GM13976 (cell line): ENCODE measurements at regions not wholly inside any gene's neighbourhood (a gene's known extent, or its start where the extent isn't known, plus 50 kb on each side); places are given as distances from the start of the nearest gene placed in this dataset.

Experiments used
- DNase-seq: peaks from one replicate; pipeline ENCODE4 v3.0.0; 2012; ENCODE audit warnings: low spot score
- CTCF ChIP-seq: IDR thresholded peaks from 2 replicates; pipeline ENCODE4 v1.5.1; 2012; ENCODE audit warnings: borderline replicate concordance, mild to moderate bottlenecking; ENCODE audit not compliant: insufficient read depth; ENCODE audit errors: extremely low read depth, missing control alignments, control extremely low read depth
- in situ Hi-C: fragments of 300-500 bp; cut with MboI; formaldehyde crosslinking; loops from one replicate; pipeline ENCODE4 v1.12.0; 2022; ENCODE audit warnings: low sequenced_read_pairs, mixed read lengths, inconsistent platforms; ENCODE audit not compliant: unreplicated experiment

- no peak for TF ChIP-seq CTCF
- in situ Hi-C loops: no loop called here
- DNase-seq: no peak
Measured at GRCh38 chr11:33618351-33618710, 82.3 kb downstream of the C11orf91 start.

GRCh38 chr11:33617672-33618350, 82.8 kb downstream of the C11orf91 start:
- TF ChIP-seq CTCF: no peak
- in situ Hi-C loops: no loop called here
- no peak for DNase-seq

- no peak for DNase-seq
- TF ChIP-seq CTCF: no peak
- in situ Hi-C loops: no loop called here
Measured at GRCh38 chr11:33616552-33616951, 84.1 kb downstream of the C11orf91 start.

GRCh38 chr11:33615751-33616150, 84.9 kb downstream of the C11orf91 start:
- no peak for TF ChIP-seq CTCF
- in situ Hi-C loops: no loop called here
- no peak for DNase-seq

GRCh38 chr11:33613404-33613803, 87.2 kb downstream of the C11orf91 start:
- in situ Hi-C loops: no loop called here
- no peak for DNase-seq
- TF ChIP-seq CTCF: no peak

DNA sequence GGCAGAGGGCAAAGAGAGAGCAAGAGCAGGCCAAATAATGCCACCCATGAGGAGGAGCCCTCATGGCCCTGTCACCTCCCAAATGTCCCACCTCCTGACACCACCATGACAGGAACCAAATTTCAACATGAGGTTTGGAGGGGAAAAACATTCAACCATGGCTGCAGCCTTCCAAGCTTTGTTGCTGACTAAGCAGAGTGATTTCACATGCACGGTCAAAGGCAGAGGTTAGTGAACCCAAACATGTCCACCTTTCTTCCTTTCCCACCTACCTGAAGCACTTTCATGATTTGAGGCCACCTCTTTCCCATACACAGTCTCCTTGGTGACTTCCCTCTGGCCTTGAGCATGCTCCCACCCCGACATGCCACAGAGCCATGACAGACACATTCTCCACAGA, 89.7 kb downstream of the C11orf91 start:
- in situ Hi-C loops: no loop called here
- no peak for DNase-seq
- TF ChIP-seq CTCF: no peak
